ENCODE measurements at regions not wholly inside any gene's neighbourhood (a gene's known extent, or its start where the extent isn't known, plus 50 kb on each side); places are given as distances from the start of the nearest gene placed in this dataset.

DNA sequence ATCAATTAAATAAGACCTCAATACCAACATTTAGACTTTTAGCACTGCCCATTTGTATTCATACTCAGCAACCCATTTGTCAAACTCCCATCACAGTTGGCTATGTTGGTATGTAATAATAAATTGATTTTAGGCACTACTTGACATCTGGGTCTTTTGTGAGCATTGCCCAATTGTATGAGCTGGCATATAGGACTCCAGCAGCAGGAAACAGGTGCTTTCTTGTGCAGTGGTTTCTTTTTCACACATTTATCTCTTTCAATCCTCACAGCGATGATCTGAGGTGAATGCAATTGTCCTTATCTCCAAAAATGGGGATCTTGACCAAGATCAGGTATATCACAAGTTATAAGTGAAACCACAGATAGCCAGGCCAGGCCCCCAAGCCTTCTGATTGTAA lies 96.9 kb upstream of the OXGR1 start:
- CTCF ChIA-PET = interaction anchor here (0.6 kb wide), 1 partner anchor 12 kb away, joined by 3 read pairs; no protein-coding TSS in a partner anchor
- POLR2A ChIA-PET (ENCODE audit: low non-redundant PET) = no interaction called here
- no peak for TF ChIP-seq CTCF (conservative IDR thresholded peaks at IDR 0.05; ENCODE audit: low read depth)
- DNase-seq (ENCODE audit: low spot score) = no peak
- no peak overlapping the region for H3K27ac ChIP-seq

DNA sequence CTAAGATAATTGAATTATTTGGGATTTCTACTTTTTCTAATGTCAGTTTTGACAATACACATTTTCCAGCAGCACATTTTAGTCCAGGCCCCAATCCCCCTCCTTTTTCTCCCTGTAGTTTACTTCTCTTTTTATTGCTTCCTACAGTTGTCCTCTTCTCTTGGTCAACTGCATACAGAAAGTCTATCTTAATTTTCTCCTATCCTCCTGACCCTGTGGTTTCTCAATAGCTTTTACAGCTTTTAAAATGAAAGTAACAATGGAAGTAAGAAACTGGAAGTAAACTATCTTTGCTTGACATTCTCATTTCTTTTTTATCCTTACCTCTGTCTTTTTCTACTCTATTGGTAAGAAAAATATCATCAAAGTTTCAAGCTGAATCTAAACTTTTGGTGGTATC lies 106.5 kb upstream of the OXGR1 start:
- no peak for DNase-seq (ENCODE audit: low spot score)
- TF ChIP-seq CTCF (conservative IDR thresholded peaks at IDR 0.05; ENCODE audit: low read depth) = no peak
- ChIA-PET CTCF (interaction anchor here (0.8 kb wide), 1 partner anchor 9 kb away, joined by 3 read pairs; no protein-coding TSS in a partner anchor), POLR2A (ENCODE audit: low non-redundant PET) (no interaction called here)
- no peak overlapping the region for H3K27ac ChIP-seq

- CTCF ChIA-PET = interaction anchor here (0.7 to 0.8 kb wide), 2 partner anchors 8 to 97 kb away, joined by 3 read pairs; no protein-coding TSS in a partner anchor
- POLR2A ChIA-PET (ENCODE audit: low non-redundant PET) = no interaction called here
Measured at GRCh38 chr13:97101912-97102708, 107.8 kb upstream of the OXGR1 start.

DNA sequence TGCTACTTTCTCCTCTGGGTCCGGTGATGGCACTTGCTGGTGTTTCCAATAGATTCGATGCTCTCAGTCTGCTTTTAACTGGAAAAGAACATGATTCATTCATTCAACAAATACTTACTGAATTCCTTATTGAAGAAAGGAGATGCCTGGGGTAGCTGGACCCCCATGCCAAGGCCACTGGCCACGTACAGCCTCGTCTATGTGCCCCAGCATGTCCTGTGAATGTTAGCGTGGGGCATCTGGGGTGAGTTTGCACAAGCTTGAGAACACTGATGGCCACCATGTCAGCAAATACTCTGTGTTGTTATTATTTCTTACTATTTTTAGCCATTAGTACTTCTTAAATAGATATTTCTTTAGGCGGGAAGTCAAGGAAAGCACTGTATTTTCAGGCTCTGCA lies 112.0 kb upstream of the OXGR1 start:
- no peak for TF ChIP-seq CTCF (conservative IDR thresholded peaks at IDR 0.05; ENCODE audit: low read depth)
- DNase-seq (ENCODE audit: low spot score) = no peak
- H3K27ac ChIP-seq = no peak overlapping the region
- ChIA-PET CTCF (no interaction called here), POLR2A (ENCODE audit: low non-redundant PET) (no interaction called here)

More at GRCh38 chr13:97101912-97102708, 107.8 kb upstream of the OXGR1 start:
- TF ChIP-seq CTCF (conservative IDR thresholded peaks at IDR 0.05; ENCODE audit: low read depth) = no peak
- DNase-seq (ENCODE audit: low spot score) = no peak
- no peak overlapping the region for H3K27ac ChIP-seq

DNA sequence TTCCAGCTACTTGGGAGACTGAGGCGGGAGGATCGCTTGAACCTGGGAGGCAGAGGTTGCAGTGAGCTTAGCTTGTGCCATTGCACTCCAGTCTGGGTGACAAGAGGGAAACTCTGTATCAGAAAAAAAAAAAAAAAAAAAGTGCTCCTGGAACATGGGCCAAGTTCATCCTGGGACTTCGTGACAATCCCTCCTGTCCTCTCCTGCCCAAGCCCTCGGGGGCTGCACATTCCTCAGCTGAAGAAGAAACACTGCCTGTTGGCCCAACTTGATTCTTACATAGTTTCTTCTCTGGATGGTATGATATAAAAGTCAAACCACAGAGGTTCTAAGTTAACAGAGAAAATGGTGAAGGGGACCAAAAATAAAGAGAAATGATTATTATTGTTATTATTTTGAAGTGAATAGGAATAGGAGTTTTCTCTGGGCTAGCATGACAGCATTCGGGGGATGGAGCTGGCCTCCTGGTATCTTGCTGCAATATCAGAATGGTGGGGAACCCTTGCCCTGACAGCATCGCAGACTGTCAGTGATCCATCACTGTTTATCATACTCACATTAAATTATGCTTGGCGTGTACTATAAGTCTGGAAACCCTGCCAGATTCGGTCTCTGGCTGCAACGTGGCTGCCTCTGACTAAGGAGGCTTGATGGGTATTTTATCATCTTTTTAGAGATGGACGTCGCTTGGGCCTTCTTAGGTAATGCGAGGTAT lies 113.7 kb upstream of the OXGR1 start:
- ChIA-PET POLR2A (ENCODE audit: low non-redundant PET) (no interaction called here), CTCF (interaction anchor here (1.1 kb wide), 1 partner anchor 261 kb away, joined by 3 read pairs; no protein-coding TSS in a partner anchor)
- no peak for TF ChIP-seq CTCF (conservative IDR thresholded peaks at IDR 0.05; ENCODE audit: low read depth)
- H3K27ac ChIP-seq = no peak overlapping the region
- DNase-seq (ENCODE audit: low spot score) = no peak

GRCh38 chr13:97108530-97108900 lies 113.6 kb upstream of the MBNL2 start:
- H3K27ac ChIP-seq = no peak overlapping the region
- DNase-seq (ENCODE audit: low spot score) = no peak
- ChIA-PET POLR2A (ENCODE audit: low non-redundant PET) (no interaction called here), CTCF (no interaction called here)
- TF ChIP-seq CTCF (conservative IDR thresholded peaks at IDR 0.05; ENCODE audit: low read depth) = no peak

Measured in RWPE1 (cell line).